ENCODE measurements at regions not wholly inside any gene's neighbourhood (a gene's known extent, or its start where the extent isn't known, plus 50 kb on each side); places are given as distances from the start of the nearest gene placed in this dataset.

GRCh38 chr5:170439944-170440269 lies 50.7 kb upstream of the KCNMB1 start:
- TF ChIP-seq SUZ12 (IDR thresholded peaks at IDR 0.05) (no peak), SP1 (IDR thresholded peaks at IDR 0.05) (no peak), ELF4 (IDR thresholded peaks at IDR 0.05) (no peak), FOXK2 (IDR thresholded peaks at IDR 0.05) (no peak), FOXA1 (IDR thresholded peaks at IDR 0.05) (no peak), FOXM1 (IDR thresholded peaks at IDR 0.05; ENCODE audit: borderline replicate concordance) (no peak), TARDBP (IDR thresholded peaks at IDR 0.05) (no peak), L3MBTL2 (conservative IDR thresholded peaks at IDR 0.05) (no peak)

Measured in HEK293T (cell line).